Umbilical cord (tissue), 1 donor: ENCODE measurements at regions not wholly inside any gene's neighbourhood (a gene's known extent, or its start where the extent isn't known, plus 50 kb on each side); places are given as distances from the start of the nearest gene placed in this dataset.

Experiments used
- DNase-seq: peaks from one replicate; pipeline ENCODE4 v3.0.0-alpha.2; 2015; ENCODE audit warnings: low spot score

DNA sequence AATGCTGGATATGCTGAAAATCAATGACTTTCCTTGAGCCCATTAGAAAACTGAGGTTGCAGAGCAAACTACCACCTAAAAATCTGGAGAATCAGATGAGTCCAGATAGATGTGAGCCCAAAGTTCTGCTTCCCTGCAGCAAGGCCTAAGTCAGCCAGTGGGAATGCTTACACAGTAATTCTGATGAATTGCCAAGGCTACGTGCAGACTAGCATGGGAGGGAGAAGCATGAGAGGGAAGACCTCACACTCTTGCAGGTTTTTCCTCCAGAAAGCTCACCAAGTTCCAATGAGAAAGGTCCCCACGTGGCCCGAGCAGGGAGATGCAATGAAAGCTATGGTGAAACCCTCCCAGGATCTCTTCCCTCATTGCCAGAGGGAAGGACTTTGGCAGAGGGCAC is 104.8 kb upstream of the SIRPA start:
- peak; percentile 40 for DNase-seq

DNA sequence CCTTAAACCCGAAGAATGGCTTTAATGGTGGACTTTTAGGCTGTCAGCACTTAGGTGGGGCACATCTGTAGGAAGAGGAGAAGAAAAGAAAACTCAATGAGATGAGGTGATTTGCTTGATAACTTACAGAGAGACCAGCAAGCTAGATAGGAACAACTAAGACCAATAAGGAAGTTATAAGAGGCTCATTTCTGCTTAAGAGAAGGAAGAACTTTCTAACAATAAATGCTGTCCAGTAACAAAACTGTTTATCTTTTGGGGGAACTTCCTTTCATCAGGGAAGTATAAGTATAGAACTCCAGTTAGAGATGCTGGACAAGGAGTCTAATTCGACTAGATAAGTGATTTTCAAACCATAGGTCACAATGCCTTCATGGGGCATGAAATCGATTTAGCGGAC is 107.2 kb upstream of the SIRPA start:
- DNase-seq, result no peak

DNA sequence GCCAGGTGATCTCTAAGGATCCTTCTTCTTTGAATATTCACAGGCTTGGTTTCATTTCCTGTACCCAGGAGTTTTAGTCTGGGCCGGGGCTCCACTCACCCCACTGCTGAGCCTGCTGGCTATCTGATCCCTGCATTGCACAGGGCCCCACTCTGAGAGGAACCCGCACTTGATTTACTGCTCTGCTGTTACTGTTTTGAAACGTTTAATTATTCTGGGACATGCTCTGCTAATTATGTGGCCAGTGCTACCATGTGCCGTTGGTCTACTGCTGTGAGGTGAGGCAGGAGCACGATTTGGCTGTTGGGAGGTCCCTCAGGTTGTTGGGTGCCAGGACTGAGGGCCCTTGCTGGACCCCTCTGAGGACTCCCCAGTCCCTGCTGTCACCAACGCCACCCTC is 108.7 kb upstream of the SIRPA start:
- DNase-seq, result no peak

DNA sequence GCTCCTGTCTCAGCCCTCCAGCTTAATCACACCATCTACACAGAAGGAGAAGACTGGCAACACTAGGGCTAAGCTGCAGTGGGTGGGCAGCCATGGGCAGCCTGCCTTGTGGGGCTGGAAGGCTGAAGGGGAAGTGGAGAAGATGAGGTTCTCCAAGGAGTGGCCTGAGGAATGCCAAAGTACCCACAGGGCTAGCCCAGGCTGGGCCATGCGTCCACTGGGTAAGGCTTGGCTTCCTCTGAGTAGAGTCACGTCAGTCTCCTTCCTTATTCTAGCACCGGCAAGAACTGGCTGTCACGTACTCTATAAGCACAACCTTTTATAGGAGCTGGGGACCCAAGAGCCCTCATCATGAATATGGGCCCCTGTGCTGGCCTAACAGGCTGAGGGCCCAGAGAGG is 110.6 kb upstream of the SIRPA start:
- DNase-seq, result no peak

DNA sequence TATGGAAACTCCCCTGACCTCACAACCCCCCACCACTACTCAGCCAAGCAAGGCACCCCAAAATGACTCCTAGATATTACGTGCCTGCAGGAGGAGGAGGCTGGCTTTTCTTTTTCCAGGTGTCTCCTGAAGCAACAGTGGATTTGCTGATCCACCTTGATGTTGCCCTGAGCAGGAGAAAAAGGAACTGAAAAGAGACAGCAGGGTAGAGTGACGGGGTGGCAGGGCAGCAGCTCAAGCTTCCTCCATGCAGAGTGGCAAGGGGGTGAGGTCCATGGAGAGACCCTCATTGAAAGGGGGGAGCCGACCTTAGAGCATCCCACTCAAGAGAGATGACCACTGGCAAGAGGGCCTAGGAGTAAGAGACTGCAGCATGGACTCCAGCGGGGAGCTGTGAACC is 112.0 kb upstream of the SIRPA start:
- no peak for DNase-seq

DNA sequence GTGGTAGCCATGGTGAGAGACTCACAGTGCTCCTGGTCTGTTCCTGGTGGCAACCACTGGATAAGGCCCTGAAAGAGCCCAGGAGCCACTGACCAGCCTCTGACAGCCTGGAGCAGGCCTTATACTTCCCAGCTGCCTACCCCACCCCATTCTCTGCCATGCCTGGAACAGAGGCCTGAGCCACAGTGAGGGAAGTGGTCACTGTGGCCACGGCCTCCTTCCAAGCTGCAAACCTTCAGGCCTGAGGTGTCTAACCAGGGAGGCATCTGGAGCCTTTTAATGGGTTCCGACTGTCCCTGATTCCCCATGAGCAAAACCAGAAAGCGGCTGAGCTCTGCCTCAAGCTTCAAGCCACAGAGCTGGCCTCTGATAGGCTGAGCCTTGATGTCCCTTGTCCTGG is 113.0 kb upstream of the SIRPA start:
- no peak for DNase-seq

DNA sequence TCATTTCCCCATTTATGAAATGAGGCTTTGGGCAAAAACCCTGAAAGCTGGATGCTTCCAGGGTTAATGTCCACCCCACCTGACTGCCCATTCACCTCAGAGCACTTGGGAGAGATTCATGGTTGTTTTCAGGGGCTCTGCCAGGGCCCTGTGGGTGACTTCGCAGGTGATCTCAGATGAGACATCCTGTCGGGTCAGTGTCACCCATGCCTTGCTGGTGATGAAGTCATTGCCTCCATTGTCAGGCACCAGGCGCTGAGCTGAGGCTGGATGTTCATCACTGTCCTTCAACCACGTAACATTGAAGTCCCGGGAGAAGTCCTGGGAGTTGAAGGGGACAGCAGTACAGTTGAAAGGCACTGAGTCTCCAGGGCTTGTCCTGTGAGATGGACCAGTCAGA is 115.6 kb upstream of the SIRPA start:
- DNase-seq, result no peak

DNA sequence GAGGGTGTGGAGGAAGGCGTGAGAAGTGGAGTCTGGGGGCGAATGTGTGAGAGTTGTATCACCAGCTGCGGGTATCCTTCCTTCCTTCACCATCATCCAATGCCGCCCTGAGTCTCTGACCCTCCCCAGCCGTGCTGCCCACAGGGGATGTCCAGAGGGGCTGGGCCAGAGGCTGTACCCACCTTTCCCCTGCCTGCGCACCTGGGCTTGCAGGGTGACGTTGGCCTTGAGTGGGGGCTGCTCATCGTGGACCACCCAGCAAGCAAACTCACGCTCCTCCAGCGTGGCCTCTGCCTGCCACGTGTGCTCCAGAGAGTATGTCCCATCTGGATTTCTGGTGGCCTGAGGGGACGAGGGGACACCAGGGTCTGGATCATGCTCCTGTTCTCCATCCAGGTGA is 116.9 kb upstream of the SIRPA start:
- no peak for DNase-seq

DNA sequence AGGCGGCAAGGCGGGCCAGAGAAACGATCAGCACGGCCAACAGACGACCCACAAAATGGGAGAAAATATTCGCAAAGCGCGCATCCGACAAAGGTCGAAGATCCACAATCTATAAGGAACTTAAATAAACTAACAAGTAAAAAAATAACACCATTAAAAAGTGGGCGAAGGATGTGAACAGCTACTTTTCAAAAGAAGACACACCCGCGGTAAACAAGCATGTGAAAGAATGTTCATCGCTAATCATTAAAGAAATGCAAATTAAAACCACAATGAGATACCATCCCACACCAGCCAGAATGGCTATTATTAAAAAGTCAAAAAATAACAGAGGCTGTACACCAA is 117.8 kb upstream of the SIRPA start:
- DNase-seq, result no peak

DNA sequence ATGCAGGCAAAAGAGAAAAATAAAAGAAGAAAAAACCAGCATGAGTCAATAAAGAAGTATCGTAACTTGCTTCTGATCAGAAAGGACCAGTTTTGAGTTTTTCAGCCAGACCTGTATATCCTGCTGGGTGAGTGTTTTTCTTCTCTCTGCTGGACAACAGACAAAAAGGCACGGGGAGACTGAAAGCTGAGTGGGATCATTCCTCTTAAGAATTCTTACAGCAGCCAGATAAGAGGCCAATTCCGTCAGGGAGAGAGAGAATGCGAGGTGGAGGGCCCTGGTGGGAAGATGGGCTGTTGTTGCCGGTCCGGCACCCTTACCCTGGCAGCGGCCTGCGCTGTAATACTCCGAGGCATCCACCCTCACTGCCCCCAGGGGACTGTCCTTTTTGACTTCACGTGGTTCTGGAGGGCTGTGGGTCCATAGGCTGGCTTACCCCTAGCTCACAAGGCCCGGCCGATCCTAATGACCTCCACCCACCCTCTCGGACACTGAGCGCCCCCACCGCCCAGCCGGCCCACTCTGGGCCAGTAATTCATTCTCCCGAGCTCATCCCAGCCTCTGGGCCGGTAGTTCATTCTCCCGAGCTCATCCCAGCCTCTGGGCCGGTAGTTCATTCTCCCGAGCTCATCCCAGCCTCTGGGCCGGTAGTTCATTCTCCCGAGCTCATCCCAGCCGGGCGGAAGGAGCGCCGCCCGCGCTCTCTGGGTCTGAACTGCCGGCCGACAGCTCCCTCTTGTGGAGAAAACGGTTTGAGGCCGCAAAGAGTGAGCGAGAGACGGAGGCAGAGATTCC is 118.3 kb upstream of the SIRPA start:
- peak; percentile 88 for DNase-seq

DNA sequence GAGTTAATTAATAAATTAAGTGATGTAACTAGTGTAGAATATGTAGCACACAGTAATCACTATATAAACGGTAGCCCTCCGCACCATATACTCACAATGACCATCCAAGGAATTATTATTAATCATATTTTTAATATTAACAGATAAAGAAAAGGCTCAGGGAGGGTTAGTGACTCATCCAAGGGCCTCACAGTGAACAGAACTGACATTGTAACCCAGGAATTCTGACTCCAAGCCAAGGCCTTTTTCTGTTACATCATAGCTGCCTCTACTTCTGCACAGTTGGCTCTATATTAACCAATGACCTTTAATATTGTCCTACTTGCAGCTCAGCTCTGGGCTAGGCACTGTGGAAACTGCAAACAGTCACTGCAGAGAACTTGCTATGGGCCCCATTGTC is 117.5 kb upstream of the SIRPG start:
- DNase-seq, result no peak

DNA sequence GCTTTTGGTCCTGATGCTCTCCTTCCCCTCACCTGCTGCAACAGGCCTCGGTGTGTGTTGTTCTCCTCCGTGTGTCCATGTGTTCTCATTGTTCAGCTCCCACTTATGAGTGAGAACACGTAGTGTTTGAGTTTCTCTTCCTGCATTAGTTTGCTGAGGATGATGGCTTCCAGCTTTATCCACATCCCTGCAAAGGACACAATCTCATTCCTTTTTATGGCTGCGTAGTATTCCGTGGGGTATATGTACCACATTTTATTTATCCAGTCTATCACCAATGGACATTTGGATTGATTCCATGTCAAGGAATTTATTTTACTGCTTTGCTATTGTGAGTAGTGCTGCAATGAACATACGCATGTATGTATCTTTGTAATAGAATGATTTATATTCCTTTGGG is 116.9 kb upstream of the SIRPG start:
- no peak for DNase-seq

DNA sequence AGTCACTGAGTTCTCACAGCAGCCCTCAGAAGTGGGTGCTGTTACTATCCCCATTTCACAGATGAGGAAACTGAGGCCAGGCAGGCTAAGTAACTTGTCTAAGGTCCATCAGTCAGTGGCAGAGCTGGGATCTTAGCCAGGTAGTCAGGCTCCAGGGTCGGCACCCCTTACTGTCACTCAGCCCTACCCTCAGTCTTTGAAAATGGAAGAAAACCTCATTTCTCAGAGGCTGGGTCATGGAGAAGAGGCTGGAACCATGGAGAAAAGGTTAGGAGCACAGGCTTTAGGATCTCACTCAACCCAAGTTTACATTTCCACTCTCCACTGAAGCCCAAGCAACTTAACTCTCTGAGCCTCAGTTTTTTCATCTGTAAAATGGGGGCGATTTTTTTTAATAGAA is 116.2 kb upstream of the SIRPG start:
- no peak for DNase-seq

DNA sequence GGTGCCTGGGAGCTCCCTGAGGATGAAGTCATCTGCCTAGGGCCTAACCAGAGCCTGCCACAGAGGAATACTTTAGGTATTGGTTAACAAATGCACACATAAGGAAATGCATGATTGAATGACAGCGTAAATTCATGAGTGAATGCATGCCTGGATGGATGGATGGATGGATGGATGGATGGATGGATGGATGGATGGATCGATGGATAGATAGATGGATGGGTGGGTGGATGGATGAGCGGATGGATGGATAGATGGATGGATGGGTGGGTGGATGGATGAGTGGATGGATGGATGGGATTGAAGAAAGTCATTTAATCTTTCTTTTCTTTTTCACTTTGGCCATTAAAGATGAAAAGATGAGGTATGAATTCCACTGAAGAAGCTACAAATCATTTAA is 111.9 kb upstream of the SIRPG start:
- DNase-seq, result no peak

DNA sequence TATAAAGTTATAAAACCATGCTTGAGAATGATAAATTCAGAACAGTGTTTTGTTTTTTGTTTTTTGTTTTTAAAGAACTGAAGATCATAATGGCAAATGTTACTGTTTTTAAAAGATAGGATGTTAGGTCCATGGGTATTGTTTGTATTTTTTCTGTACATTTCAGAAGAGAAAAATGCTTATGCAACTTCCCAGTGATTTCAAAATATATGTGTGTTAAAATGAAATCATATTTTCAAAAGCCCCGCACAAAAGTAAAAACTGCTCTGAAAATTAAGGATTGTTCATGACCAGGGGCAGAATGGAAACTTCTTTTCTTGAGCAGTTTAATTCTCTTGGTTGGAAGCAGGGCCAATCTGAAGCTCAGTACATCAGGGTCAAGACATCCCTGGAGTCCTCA is 109.2 kb upstream of the SIRPG start:
- no peak for DNase-seq

DNA sequence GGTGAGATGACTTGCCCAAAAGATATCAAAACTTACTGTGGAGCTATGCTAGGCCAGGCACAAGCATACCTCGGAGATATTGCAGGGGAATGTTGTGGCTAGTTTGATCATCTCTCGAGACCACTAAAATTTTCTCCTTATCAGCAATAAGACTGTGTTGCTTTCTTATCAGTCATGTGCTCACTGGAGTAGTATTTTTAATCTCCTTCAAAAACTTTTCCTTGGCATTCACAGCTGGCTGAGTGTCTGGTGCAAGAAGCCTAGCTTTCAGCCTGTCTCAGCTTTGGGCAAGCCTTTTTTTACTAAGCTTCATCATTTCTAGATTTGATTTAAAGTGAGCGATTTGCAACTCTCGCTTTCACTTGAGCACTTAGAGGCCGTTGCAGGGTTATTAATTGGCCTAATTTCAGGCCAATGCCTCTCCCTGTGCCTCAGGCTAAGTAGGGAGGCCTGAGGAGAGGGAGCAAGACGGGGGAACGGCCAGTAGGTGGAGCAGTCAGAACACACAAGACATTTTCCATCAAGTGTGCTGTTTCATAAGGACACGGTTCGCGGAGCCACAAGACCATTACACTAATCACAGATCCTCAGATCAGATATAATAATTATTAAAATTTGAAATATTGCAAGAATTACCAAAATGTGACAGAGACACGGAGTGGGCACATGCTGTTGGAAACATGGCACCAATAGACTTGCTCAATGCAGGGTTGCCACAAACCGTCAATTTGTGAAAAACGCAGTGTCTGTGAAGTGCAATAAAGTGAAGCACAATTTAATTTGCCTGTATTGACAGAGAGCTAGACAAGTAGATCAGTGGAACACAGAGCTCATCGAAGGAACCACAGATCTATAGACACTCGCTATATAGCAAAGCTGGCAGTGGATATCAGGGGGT is 106.8 kb upstream of the SIRPG start:
- peak; percentile 78 for DNase-seq

DNA sequence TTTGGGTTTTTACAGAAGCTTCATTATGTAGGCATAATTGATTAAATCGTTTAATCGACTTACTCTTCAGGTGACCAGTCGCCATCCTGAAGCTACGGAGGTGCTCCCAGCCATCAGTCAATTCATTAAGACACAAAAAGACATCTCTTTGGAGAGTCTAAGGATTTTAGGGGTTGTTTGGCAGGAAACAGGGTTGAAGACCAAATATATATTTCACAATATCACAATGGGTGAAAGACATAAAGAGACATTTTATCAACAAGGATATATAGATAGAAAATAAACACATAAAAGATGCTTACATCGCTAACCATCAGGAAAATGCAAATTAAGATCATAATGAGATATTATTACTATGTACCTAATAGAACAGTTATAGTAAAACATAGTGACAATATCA is 104.0 kb upstream of the SIRPG start:
- no peak for DNase-seq

DNA sequence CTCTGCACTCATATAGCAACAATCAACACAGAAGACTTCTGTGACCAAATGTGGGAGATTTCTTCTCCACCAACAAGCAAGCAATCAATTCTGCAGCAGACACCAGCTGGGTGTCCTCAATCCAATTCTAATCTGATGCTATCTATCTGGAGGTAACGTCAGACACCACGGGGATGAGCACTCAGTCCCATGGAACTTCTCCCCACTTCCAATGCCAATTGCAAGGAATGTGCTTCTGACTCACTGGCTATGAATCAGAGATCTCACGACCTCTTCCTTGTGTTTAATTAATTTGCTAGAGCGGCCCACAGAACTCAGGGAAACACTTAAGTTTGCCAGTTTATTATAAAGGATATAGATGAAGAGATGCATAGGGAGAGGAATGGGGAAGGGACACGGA is 103.5 kb upstream of the SIRPG start:
- DNase-seq, result no peak

DNA sequence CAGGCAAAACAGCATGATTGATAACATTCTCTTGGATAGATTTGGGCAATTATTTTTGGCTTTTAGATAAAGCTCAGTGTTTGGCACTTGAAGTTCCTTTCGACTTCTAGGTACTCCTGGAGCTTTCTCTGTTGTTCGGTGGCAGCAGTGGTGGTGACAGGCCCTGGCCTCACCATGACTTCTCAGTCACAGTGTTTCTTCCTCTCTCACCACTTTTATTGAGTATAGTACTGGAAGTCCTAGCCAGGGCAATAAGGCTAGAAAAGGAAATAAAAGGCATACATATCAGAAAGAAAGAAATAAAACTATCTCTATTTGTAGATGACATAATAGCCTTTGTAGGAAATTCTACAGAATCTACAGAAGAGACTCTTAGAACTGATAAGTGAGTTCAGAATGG is 101.2 kb upstream of the SIRPG start:
- DNase-seq, result no peak

DNA sequence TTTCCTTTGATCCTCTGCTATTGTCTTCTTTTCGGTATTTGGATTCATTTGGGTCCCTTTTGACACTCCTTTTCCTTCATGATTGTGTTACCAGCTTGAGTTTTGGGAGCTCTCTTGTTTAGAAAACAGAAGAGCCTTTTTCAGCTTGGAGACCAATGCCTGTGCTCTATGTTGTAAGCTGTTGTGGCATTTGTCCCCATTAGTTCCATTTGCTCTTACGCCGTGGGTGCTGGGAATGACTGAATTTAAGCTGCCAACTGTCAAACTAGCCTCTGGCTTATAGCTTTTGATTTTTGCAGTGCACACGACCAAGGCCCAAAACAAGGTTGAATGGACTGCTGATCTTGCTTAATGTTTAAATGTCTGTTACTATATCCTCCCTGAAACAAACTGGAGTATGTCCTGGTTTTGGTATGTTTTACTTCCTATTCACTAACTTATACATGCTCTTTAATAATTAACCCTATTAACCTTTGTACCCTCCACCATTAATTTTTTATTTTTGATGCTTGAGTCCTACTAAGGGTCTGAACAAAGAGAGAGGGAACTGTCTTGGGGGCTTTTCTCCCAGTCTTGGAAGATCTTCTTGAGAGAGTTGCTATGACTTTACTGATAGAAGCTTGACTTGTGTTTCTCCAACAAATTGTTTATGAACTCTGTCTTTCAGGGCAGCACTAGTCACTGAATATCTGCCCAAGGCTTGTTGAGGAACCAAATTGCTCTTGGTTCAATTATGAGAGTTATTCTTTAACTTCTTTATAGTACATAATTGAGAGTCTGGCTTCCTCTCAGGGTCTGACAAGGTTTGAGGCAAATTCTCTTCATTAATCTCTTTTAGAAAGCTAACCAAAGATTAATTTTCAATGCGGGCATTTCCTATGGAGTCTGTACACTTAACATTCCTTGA is 100.3 kb upstream of the SIRPG start:
- no peak for DNase-seq

DNA sequence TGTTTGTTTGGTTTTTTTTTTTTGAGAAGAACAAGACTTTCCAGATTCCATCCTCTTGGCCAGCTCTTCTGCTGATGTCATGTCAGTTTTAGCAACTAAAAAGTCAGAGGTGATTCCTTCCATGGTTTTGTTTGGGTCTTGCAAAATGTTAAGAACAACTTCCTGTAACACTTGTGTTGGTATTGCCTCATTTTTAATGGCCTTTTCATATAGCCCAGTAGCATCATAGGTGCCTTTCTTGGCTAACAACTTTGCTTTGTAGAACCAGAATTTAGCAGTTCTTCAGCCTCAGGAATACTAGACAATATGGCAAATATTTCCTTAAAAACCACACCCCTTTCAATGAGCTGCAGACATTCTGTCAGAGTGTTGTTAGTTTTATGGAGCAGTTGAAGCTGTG is 99.5 kb upstream of the SIRPG start:
- DNase-seq, result no peak

DNA sequence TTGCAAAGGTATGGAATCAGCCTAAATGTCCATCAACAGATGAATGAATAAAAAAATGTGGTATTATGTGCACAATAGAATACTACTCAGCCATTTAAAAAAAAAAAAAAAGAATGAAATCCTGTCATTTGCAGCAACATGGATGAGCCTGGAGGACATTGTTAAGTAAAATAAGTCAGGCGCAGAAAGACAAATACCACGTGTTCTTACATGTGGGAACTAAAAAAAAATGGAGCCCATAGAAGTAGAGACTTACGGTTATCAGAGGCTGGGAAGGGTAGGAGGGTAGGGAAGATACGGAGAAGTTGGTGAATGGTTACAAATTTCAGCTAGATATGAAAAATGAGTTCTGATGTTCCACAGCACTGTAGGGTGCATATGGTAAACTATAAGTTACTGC is 97.2 kb upstream of the SIRPG start:
- no peak for DNase-seq
